ENCODE measurements at regions not wholly inside any gene's neighbourhood (a gene's known extent, or its start where the extent isn't known, plus 50 kb on each side); places are given as distances from the start of the nearest gene placed in this dataset.

GRCh38 chr12:14284184-14284722 lies 81.2 kb upstream of the ATF7IP start:
- DNase-seq: peak; percentile 45

- DNase-seq: no peak
These were observed 75.9 kb upstream of the ATF7IP start for GRCh38 chr12:14289601-14290000.

GRCh38 chr12:14290951-14291350 lies 74.5 kb upstream of the ATF7IP start:
- DNase-seq: no peak

- DNase-seq: no peak
These were observed 61.8 kb upstream of the ATF7IP start for GRCh38 chr12:14303661-14304155.

GRCh38 chr12:14307004-14307403 lies 58.5 kb upstream of the ATF7IP start:
- DNase-seq: no peak

- DNase-seq: no peak
These were observed 57.0 kb upstream of the ATF7IP start for GRCh38 chr12:14308516-14308915.

- no peak for DNase-seq
These were observed 54.6 kb upstream of the ATF7IP start for GRCh38 chr12:14310866-14311265.

GRCh38 chr12:14313379-14314138 lies 51.9 kb upstream of the ATF7IP start:
- DNase-seq: no peak

- DNase-seq: no peak
These were observed 50.7 kb upstream of the ATF7IP start for GRCh38 chr12:14314801-14315200.

- DNase-seq: no peak
These were observed 50.0 kb upstream of the ATF7IP start for GRCh38 chr12:14315501-14315900.
